Stromal cell of bone marrow (primary cell): ENCODE measurements at regions not wholly inside any gene's neighbourhood (a gene's known extent, or its start where the extent isn't known, plus 50 kb on each side); places are given as distances from the start of the nearest gene placed in this dataset.

ENCODE experiments used
- DNase-seq: peaks from one replicate; pipeline ENCODE4 v3.0.0-alpha.2; 2012; ENCODE audit warnings: low read depth

DNA sequence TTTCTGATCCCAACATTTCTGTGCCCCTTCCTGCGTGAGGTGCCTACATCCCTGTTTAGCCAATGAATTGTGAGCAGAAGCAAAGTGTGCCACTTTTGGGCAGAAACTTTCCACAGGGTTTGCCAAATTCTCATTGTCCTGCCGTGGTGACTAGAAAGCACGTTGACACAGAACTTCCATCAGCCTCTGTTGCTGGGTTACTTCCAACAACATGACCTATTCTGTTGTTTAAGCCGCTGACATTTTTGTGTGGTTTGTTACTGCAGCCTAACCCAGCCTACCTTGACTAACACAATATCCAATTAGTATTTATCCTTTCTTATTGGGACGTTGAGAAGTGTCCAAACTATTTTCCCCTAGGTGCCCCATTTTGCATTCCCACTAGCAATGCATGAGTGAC lies 136.8 kb downstream of the URB2 start:
- no peak for DNase-seq

DNA sequence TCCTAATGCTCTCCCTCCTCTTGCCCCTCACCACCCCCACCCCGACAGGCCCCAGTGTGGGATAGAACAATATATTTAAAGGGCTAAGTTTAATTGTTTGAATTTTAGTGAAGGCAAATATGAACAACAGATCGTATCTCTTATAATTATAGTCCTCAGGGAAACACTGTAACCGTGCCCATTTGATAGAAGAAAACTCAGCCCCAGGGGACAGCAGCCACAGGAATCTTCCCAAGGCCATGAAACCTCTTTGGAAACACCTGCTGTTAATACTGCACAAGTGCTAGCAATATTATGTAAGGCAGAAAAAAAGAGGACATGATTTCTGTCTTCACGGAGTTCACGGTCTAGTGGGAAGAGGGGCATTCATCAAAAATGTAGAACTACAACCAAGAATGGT lies 142.2 kb downstream of the URB2 start:
- no peak for DNase-seq

DNA sequence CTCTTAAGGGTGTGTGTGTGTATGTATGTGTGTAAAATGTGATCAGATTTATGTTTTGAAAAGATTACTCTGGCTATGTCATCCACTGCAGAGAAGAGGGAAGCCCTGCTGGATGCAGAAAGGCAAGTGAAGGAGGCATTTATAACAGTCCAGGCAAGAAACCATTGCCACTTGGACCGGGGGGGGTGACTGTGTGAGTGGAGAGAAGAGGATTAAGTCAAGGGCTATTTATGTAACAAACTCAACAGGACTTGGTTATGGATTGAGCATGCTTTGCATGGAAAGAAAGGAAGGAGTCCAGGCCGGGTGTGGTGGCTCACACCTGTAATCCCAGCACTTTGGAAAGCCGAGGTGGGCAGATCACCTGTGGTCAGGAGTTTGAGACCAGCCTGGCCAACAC lies 143.0 kb downstream of the URB2 start:
- DNase-seq: no peak

DNA sequence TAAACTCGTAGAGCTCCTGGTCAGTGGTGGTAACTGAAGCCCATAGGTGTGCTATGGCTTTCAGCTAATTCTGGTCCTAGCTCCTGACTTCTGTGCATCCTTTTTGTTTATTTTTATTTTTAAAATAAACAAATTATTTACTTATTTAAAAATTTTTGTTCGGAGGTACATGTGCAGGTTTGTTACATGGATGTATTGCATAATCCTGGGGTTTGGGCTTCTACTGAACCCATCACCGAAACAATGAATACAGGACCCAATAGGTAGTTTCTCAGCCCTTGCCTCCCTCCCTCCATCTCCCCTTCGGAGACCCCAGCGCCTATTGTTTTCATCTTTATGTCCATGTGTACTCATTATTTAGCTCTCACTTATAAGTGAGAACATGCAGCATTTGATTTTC lies 143.8 kb downstream of the URB2 start:
- no peak for DNase-seq

DNA sequence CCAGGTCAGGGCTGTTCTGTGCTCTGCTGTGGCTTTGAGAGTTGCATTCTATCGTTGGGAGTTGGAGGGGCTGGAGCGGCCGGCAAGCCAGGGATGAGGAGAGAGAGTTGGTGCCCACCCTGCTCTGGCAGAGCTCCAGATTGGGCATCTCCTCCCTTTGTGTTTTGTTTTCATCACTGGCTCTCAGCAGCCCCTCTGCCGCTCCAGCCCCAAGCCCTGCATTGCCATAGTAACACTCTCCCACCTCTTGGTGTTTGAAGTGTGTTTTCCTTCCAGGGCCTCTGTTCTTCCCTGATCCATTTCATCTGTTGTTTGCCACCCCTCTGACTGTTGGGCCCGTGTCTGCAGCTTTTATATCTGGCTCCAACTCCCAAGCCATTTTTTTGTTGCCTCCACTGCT lies 152.7 kb downstream of the URB2 start:
- no peak for DNase-seq

DNA sequence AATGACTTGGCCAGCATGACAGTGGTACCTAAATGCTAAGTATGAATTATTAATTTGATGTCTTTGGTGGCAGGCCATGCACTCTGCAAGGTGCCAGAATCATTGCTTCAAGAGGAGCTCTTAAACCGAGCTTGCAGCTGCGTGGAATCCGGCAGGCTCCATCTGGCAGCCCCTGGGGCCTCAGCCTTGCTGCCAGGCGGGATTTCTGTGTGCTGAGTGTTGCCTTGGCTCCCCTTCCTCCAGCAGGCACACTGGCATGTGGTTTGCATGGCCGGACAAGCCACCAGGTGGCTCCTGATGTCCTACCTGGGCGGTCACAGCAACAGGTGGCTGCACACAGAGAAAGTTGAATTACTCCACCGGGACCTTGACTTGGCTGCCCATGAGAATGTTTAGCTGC lies 155.4 kb downstream of the URB2 start:
- DNase-seq: no peak

DNA sequence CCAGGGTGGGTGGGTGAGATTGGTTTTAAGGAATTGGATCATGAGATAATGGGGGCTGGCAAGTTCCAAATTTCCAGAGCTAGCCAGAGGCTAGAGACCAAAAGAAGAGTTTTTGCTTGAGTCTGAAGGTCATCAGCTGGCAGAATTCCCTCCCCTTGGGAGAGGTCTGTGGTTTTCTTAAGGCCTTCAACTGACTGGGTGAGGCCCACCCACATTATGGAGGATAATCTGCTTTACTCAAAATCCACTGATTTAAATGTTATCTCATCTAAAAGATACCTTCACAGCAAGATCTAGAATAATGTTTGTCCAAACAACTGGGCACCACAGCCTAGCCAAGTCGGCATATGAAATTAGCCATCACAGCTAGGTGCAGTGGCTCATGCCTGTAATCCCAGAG lies 156.4 kb downstream of the URB2 start:
- DNase-seq: no peak

DNA sequence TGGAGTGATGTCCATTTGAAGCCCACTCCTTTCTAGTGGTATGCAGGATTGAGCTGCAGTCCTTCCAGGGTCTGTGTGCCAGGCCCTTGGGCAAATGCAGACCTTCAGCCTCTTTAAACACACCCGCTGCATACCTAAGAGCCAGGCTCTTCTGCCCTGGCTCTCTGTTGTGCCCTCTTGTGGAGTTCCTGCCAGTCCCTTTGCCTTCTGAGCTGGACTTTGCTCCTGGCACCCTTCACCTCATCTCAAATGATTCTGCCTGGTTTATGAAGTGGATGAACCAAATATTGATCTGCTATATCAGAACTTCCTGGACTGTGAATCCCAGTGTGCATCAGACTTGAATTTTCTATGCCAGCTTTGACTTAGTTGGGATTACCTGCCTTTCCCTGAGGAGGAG lies 158.8 kb downstream of the URB2 start:
- DNase-seq: no peak

DNA sequence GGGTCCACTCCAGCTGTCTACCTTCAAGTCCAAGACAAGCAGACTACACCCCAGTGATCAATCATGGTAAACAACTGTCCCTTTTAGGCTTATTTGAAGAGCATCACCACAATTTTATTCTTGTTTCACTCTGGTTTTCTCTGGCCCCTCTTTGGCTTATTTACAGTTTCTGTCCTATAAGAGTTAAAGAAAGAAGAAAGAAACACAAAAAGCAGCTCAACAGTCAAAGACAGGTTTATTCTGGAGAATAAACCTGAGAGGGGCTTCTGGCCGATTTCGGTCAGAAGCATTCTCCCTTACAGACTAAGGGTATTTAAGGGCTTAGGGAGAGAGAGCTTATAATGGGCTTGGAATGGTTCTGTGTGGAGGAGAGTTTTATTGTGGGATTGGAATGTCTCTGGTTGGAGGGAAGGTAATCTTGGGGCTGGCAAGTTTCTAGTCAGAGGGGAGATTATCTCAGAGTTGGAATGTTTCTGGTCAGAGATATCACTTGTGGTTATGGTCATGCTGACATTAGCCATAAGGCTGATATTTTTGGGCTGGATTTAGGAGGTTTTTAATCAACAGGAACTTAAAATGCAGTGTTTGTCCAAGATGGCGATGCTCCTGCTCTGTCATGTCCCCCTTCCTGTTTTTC lies 161.0 kb downstream of the URB2 start:
- DNase-seq: no peak

DNA sequence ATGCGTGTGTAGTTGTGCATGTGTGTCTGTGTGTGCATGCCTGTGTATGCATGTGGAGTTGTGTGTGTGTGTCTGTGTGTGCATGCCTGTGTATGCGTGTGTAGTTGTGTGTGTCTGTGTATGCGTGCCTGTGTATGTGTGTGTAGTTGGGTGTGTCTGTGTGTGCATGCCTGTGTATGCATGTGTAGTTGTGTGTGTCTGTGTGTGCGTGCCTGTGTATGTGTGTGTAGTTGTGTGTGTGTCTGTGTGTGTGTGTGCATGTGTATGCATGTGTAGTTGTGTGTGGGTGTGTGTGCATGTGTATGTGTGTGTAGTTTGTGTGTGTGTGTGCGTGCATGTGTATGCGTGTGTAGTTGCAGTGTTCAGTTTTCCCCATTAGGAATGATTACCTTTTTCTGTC lies 162.0 kb downstream of the URB2 start:
- DNase-seq: no peak

DNA sequence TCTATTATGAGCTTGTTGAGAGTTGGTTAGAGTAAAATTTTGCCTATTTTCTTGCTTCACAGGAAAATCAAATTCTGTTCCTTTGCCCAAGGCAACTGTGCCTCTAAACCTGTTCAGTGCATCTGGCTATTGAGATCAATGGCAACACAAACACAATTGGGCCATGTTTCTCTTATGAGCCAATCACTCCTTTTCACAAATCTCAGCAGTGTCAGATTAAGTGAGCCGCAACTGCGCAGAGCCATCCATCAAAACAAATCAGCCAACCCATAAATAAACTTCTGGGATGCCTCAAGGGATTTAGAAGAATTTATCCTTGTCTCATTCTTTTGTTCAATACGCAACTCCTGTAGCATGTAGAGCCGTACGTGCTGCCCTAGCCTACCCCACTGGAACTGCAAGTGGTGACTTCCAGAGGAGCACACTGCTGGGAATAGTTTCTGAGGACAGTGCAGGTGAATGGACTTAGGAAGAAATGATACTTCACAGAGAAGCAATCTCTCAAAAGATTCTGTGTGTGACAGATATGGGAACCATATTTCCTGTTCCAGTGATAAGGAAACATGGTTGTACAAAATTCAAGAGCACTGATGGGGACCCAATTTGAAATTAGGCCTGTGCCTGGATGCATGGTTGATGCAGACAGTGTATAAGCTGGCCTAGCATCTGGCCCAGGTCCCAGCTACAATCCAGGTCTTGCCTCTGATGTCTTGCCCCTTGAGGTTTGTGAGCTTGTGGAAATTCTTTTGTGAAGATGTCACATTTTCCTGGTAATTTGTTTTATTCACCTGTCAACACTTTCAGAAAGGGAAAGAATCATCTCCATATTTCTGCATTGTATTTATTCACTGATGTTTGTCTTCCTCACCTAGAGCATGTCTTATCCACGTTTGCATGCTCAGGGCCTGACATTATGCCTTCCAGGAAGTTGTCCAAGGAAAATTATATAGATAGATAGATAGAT lies 166.2 kb downstream of the URB2 start:
- no peak for DNase-seq

DNA sequence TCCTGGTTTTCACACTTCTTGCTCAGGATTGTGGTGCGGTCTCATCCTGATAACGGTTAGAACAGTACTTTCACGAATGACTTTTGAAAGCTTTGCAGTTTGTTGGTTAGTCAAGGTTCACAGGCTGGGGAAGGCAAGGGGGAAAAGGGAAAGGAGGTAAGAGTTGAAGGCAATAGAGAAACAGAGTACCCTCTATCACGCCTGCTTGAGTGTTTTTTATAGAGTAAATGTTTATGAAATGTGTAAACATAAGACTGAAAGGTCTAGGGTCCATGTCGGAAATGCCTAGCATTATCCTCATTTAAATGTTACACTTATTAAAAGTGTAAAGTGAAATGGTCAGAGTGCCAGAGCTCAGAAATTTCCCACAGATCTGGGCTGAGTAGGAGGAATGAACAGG lies 167.4 kb downstream of the URB2 start:
- DNase-seq: no peak

DNA sequence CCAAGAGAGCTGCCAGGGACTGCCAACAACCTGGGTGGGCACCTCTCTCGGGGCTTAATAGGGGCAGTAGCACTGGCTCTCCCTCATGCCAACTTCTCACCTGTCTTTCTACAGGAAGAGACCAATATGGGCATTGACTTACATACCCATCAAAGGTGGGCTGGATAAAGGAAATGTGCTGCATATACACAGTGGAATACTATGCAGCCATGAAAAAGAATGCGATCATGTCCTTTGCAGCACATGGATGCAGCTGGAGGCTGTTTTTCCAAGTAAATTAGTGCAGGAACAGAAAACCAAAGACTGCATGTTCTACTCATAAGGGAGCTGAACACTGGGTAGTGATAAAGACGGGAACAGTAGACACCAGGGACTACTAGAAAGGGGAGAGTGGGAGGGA lies 172.5 kb downstream of the URB2 start:
- no peak for DNase-seq

DNA sequence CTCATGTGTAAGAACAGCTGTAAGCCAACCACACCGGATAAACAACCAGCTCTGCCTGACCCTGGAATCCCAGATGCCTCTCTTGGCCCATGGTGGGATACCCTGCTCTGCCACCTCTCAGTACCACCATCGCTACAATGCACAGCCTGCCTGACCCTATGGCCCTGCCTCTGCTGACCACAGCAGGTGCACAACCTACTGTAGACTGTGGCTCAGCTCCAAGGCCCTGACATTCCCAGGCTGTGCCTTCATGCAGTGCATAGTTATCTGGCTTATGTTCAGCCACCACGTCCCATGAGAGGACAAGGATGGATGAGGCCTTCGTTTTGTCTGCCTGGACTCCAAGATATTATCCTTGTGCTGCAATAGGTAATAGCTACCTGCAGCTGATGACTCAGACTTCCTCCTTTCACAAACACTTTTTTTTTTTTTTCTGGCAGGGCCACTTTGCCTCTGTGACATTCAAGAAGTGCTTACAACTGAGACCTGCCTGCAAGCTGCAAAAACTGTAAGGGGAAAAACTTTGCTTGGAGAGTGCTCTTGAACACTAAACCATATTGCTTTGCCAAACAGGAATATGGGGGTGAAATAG lies 177.7 kb downstream of the URB2 start:
- DNase-seq: no peak

DNA sequence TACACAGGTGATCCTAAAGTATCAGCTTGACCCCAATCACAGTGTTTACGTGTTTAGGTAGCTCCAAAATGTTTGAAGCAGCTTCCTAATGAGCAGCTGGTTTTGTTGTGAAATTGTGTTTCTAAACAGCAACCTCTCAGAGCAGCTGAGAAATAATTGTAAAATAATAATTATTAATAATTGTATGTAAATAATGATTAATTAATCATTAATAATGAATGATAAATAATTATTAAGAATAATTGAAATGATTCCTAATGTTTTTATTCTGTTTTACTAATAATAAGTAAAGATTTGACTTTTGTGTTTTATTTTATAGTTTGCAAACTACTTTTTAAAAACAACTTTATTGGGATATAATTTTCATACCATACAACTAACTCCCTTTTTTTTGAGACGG lies 182.2 kb downstream of the URB2 start:
- DNase-seq: no peak

DNA sequence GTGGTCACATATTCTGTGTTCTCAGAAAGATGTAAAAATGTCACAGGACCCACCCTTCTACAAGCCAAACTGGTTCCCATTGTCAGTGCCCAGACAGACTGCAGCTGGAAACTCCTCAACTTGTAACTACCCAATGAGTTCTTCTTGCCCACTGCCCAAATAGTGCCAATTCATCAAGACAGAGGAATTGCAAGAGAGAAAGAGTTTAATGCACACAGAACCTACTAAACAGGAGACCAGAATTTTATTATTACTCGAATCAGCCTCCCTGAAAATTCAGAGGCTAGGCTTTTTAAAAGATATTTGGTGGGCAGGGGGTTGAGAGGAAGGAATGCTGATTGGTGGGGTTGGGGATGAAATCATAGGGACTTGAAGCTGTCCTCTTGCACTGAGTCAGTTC lies 184.1 kb downstream of the URB2 start:
- no peak for DNase-seq

DNA sequence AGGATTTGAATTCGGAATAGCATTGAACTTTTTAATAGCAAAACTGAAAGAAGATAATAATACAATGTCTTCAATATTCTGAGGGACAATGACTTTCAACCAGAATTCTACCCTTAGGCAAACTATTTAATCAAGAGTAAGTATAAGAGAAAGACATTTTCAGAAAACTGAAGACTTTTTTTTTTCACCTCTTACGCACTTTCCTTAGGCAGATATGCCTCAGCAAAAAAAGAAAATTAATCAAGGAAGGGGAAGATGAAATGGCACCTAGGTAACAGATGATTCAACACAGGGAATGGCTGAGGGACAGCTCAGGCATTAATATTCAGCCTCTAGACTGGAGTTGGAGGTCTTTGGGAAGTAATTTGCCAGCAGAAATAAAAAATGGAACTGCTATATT lies 184.9 kb downstream of the URB2 start:
- DNase-seq: no peak

DNA sequence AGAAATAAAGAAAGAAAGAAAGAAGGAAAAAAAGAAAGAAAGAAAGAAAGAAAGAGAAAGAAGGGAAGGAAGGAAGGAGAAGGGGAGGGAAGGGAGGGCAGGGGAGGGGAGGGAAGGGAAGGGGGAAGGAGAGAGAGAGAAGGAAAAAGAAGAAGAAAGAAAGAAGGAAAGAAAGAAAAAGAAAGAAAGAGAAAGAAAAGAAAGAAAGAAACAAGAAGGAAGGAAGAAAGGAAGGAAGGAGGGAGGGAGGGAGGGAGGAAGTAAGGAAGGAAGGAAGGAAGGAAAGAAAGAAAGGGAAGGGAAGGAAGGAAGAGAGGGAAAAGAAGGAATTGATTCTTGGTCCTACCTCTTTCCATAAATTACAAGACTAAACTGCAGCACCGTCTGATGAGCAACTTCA lies 186.1 kb downstream of the URB2 start:
- no peak for DNase-seq

DNA sequence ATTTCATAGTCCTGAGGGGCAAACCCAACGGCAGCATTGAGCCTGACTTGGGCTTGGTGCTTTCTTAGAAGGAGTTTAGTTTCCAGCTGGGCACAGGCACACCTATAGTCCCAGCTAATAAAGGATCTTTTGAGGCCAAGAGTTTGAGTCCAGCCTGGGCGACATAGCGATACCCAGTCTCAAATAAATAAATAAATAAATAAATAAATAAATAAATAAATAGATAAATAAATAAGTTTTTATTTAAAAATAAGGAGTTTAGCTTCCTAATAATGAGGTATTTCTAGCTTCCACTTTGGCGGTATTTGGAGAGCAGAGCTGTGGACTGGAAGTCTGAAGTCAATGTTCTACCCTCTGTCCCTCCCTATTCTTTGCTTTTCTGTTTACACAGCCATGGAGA lies 186.6 kb downstream of the URB2 start:
- DNase-seq: no peak

DNA sequence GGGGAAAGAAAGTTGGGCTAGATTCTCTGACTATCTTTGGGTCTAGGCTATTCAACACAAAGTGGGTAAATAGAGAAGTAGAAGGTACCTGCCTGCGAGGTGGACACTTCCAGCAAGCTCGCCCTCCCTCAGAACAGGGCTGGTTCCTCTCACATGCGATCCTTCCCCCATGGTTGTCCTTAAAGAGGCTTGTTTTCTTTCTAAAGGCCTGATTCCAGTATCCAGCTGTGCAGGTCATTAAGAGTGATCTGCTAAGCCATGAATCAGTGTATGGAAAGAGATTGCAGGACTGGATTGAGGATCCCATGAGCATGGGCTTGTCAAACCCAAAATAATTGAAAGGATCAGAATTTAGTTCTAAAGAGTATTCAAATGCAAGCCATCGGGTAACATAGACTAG lies 189.0 kb downstream of the URB2 start:
- DNase-seq: no peak

DNA sequence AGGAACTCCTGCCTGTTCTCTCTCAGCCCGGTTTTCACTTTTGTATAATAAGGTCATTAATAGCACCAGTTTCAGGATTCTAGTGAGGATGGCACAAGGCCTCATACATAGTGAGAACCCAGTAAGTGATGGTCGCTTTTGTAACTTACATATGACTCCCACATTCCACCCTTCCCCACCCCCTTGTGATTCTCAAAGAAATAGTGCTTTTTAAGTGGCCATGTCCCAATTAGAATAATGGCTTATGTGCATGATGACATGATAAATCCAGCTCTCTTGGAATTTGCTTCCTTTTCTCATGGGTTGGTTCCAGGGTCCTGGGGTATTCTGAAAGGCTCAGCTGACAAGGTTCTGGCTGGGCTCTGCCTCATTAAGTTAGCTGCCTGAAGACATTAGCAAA lies 189.9 kb downstream of the URB2 start:
- no peak for DNase-seq

DNA sequence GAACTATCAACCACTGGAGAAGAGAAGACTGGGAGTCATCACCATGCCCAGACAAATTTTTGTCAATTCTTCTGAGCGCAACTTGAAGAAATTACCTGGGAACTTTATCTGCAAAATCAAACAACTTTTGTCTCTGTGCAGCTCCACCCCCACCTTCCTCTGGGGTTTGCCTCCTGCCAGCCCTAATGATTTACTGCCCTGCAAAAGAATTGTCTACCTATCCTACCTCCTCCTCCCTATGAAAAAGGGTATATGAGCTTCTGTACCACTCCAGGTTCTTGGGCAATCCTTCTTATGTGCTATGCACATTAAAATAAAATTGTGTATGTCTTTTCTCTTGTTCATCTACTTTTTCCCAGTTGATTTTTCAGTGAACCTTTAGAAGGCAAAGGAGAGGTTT lies 191.9 kb downstream of the URB2 start:
- no peak for DNase-seq

DNA sequence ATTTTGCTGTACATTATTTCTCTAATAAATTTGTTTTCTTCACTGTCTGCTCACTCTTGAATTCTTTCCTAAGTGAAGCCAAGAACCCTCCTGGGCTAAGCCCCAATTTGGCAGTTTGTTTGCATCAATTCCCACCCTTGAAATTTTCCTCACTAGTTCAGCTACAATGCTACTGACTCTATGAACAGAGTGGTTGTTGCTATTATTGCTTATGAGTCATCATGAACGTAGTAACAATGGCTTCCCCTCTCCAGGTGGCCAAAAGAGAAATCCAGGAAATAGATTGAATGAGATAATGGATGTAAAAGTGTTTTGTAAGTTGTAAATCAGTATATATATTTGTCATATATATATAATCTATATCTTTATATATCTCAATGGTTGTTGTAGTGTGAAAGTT lies 193.0 kb downstream of the URB2 start:
- no peak for DNase-seq
